ENCODE measurements at regions not wholly inside any gene's neighbourhood (a gene's known extent, or its start where the extent isn't known, plus 50 kb on each side); places are given as distances from the start of the nearest gene placed in this dataset.

GRCh38 chr3:154953538-154953937 lies 126.6 kb upstream of the MME start:
- TF ChIP-seq POLR2A (IDR thresholded peaks at IDR 0.05) = no peak
- TF ChIP-seq, protein P1, sequence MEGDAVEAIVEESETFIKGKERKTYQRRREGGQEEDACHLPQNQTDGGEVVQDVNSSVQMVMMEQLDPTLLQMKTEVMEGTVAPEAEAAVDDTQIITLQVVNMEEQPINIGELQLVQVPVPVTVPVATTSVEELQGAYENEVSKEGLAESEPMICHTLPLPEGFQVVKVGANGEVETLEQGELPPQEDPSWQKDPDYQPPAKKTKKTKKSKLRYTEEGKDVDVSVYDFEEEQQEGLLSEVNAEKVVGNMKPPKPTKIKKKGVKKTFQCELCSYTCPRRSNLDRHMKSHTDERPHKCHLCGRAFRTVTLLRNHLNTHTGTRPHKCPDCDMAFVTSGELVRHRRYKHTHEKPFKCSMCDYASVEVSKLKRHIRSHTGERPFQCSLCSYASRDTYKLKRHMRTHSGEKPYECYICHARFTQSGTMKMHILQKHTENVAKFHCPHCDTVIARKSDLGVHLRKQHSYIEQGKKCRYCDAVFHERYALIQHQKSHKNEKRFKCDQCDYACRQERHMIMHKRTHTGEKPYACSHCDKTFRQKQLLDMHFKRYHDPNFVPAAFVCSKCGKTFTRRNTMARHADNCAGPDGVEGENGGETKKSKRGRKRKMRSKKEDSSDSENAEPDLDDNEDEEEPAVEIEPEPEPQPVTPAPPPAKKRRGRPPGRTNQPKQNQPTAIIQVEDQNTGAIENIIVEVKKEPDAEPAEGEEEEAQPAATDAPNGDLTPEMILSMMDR (IDR thresholded peaks at IDR 0.05) = no peak
- no peak for TF ChIP-seq EP300 (IDR thresholded peaks at IDR 0.05)
